Sigmoid colon (tissue), 4 donors: ENCODE measurements at regions not wholly inside any gene's neighbourhood (a gene's known extent, or its start where the extent isn't known, plus 50 kb on each side); places are given as distances from the start of the nearest gene placed in this dataset.

ENCODE experiments used
- EP300 ChIP-seq, 4 donors: sonication (generic); formaldehyde crosslinking; IDR thresholded peaks; one replicate each; pipeline ENCODE4 v1.6.1; 2017; ENCODE audit warnings: antibody characterized with exemption in 4 of 4
- POLR2A ChIP-seq, 2 donors: fragments of 450-650 bp; IDR thresholded peaks; one replicate each; pipeline ENCODE4 v1.6.1; 2016; ENCODE audit warnings: antibody characterized with exemption in 2 of 2, mild to moderate bottlenecking in 2 of 2, moderate library complexity in 2 of 2
- POLR2AphosphoS5 ChIP-seq, 4 donors: sonication (generic); formaldehyde crosslinking; IDR thresholded peaks; one replicate each; pipeline ENCODE4 v1.6.1; 2017; ENCODE audit warnings: antibody characterized with exemption in 4 of 4
- TF ChIP-seq, protein P1 (sequence below), 4 experiments: fragments of 450-650 bp in 3 of 4; fragments of 200-600 bp in 1 of 4; IDR thresholded peaks; one replicate each; pipeline ENCODE4 v1.5.1; 2016 to 2019; ENCODE audit warnings: antibody characterized with exemption in 4 of 4, mild to moderate bottlenecking in 3 of 4, moderate library complexity in 2 of 4

DNA sequence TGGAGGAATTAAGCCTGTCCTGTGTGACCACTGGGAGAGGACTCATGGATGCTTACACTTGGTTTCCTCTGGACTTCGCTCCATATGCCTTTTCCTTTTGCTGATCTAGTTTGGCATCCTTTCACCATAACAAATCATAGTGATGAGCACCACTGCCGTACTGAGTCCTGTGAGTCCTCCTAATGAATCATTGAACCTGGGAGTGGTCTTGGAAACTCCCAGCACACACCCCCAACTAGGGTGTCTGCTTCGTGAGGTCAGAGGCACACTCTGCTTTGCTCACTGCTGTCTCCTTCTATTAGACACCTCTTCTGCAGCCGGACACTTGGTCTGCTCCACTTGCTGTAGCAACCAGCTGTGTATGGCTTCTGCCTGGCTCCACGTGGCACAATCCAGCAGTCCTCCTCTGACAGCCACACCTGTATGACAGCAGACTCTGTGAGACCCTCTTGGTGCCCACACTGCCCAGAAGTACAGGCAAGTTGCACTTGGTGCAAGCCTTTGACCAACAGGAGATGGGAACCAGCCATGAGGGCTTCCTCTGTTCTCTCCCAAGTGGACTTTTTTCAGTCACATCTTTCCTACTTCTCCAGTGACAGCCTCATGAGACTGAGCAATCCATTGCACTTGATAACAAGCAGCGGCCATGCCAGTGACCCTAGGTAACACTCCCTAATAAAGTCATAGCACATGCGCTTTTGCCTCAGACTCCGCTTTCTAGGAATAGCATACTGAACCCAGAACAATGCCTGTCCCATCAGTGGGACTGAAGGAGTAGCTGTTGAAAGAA, 65.0 kb upstream of the HMGXB4 start:
- TF ChIP-seq EP300 (IDR thresholded peaks at IDR 0.05) (no peak), POLR2AphosphoS5 (IDR thresholded peaks at IDR 0.05) (no peak), POLR2A (IDR thresholded peaks at IDR 0.05) (no peak)
- TF ChIP-seq, protein P1, sequence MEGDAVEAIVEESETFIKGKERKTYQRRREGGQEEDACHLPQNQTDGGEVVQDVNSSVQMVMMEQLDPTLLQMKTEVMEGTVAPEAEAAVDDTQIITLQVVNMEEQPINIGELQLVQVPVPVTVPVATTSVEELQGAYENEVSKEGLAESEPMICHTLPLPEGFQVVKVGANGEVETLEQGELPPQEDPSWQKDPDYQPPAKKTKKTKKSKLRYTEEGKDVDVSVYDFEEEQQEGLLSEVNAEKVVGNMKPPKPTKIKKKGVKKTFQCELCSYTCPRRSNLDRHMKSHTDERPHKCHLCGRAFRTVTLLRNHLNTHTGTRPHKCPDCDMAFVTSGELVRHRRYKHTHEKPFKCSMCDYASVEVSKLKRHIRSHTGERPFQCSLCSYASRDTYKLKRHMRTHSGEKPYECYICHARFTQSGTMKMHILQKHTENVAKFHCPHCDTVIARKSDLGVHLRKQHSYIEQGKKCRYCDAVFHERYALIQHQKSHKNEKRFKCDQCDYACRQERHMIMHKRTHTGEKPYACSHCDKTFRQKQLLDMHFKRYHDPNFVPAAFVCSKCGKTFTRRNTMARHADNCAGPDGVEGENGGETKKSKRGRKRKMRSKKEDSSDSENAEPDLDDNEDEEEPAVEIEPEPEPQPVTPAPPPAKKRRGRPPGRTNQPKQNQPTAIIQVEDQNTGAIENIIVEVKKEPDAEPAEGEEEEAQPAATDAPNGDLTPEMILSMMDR (IDR thresholded peaks at IDR 0.05): no peak
